IPS-18c (cell line): ENCODE measurements at regions not wholly inside any gene's neighbourhood (a gene's known extent, or its start where the extent isn't known, plus 50 kb on each side); places are given as distances from the start of the nearest gene placed in this dataset.
"Not testable (repeated sequence)": the region's sequence is repeated elsewhere in the genome, so short reads cannot be mapped to it uniquely, and the experiment has no call there.

Experiments
- H3K4me3 ChIP-seq: 2 replicates; pipeline ENCODE4 v1.7.0; 2013; ENCODE audit warnings: low read depth, mild to moderate bottlenecking, low read length, moderate library complexity; ENCODE audit not compliant: insufficient read depth
- H3K9me3 ChIP-seq: one replicate; pipeline ENCODE4 v1.6.1; 2013; ENCODE audit warnings: mild to moderate bottlenecking, low read length, moderate library complexity; ENCODE audit not compliant: control insufficient read depth, insufficient read depth

DNA sequence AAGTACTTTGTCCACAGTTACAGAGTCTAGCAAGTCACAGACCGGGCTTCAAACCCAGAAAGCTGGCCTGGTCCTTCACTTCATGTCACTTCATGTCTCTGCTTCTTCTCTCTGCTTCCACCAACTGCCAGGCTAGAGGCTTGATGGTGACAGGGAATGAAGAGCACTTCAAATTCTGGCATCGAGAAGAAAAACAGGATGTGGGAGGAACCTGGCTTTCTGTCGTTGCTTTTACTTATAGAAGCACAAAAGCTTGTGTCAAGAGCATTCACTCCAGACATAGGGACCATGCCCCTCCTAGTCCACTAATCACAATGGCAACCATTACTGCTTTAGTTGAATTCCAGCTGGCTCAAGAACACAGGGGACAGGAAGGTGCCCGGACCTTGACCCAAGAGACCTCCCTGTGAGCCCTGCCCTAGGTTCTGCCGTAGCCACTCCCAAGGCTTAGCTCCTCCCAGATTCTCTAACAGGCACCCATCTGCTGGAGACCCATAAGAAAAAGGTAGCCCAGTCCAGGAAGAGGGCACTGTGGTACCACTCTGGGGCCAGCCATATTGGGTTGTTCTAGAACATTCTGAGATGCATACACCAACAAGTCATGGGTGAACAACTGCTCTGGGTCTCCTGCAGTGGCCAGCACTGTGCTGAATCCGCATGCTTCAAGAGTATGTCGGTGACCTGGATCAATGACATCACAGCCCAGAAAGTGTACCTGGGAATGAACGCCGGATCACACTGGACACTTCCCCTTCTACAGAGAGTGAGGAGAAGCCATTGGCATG lies 181.8 kb downstream of the C16orf95 start:
- Histone ChIP-seq H3K4me3 (no peak overlapping the region), H3K9me3 (no peaks in the 10 kb centered on the region)

DNA sequence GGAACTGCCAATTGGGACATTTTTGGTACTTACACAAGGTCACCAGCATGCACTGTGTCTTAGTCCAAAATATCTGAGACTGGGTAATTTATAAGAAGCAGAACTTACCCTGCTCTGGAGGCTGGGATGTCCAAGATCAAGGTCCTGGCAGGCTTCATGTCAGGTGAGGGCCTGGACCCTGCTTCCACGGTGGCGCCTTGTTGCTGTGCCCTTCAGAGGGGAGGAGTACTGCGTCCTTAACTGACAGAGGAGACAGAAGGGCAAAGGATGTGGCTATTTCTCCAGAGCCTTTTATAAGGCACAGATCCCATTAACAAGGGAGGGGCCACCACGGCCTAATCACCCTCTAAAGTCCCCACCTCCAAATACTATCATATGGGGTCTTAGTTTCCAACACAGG lies 178.9 kb downstream of the C16orf95 start:
- Histone ChIP-seq H3K4me3 (no peak overlapping the region), H3K9me3 (no peaks in the 10 kb centered on the region)

DNA sequence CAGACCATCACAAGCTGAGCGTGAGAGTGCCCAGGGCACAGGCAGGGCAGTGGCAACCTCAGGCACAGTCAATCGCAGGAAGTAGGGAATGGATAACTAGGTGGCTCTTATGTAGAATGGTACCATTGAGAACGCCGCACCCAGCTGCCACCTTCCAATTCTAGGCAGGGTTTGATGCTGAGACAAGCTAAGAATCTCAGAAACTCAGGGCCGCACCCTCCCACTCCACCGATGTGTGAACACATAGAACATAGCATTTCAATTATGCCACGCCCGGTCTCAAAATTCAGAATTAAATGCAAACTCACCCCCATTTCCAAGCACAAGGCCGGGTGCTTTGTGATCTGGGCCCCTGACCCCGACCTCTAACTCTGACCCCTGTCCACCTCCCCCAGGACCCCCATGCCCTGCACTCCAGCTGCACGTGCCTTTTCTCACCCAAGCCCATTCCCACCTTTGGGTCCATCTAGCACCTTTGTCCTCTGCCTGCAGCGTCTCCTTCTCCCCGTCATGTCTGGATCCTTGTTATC lies 178.4 kb downstream of the C16orf95 start:
- no peaks in the 10 kb centered on the region for H3K9me3 ChIP-seq
- no peak overlapping the region for H3K4me3 ChIP-seq

- Histone ChIP-seq H3K9me3 (no peaks in the 10 kb centered on the region), H3K4me3 (no peak overlapping the region)
Observed at GRCh38 chr16:87140211-87141200, 176.7 kb downstream of the C16orf95 start.

DNA sequence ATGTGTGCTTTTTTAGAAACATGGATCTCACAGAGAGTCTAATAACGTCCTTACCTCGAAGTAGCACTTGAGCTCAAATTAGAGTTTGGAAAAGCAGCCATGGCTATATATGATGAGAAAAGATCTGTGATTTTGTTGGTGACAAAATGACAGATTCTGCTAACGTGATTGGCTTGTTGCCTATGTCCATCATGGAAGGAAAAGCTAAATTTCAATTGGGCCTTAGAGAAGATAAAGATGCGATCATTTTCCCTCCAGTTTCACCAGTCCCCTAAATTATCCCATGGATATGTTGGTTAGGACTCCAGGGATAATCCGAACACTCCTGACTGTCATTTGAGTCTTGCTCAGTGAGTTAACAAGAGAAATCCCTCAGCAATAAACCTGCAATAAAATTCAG lies 175.8 kb downstream of the C16orf95 start:
- Histone ChIP-seq H3K4me3 (no peak overlapping the region), H3K9me3 (no peaks in the 10 kb centered on the region)

DNA sequence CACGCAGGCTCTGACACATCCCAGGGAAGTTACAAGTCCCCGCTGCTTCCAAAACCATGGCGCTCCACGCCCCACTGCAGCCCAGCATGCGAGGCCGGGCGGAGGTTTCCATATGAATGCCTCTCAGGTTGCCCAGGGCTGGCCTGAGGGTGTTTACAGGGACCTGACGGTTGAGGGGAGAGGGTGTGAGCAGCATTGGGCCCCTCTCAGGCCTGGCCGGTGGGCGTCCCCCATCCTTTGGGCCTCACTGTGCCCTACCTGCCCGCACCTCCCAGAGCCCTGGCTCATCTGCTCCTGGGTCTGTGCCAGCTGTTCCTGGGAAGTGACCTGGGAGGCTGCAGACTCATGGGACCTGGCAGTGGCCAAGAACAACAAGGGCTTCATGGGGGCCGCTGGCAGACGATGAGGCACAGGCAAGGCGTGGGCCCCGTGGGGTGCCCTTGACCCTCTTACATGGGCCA lies 173.5 kb downstream of the C16orf95 start:
- H3K9me3 ChIP-seq: no peaks in the 10 kb centered on the region
- no peak overlapping the region for H3K4me3 ChIP-seq

DNA sequence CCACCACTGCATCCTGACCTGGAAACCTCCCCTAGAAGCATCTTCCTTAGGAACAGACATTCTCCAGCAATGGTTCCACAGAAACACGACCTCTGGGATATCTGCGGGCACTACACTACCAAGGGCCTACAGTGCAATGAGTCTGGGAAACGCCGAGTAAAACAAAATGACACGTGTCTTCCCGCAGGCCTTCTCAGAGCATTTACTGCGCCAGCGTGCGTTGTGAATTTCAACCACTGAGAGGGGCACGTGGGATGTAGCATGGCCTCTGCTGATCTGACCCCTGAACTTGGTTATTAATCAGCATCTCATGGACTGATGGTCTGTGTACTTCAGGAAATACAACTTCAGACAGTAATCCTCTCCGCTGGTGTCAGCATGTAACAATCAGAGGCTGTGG lies 173.0 kb downstream of the C16orf95 start:
- Histone ChIP-seq H3K4me3 (no peak overlapping the region), H3K9me3 (no peaks in the 10 kb centered on the region)

DNA sequence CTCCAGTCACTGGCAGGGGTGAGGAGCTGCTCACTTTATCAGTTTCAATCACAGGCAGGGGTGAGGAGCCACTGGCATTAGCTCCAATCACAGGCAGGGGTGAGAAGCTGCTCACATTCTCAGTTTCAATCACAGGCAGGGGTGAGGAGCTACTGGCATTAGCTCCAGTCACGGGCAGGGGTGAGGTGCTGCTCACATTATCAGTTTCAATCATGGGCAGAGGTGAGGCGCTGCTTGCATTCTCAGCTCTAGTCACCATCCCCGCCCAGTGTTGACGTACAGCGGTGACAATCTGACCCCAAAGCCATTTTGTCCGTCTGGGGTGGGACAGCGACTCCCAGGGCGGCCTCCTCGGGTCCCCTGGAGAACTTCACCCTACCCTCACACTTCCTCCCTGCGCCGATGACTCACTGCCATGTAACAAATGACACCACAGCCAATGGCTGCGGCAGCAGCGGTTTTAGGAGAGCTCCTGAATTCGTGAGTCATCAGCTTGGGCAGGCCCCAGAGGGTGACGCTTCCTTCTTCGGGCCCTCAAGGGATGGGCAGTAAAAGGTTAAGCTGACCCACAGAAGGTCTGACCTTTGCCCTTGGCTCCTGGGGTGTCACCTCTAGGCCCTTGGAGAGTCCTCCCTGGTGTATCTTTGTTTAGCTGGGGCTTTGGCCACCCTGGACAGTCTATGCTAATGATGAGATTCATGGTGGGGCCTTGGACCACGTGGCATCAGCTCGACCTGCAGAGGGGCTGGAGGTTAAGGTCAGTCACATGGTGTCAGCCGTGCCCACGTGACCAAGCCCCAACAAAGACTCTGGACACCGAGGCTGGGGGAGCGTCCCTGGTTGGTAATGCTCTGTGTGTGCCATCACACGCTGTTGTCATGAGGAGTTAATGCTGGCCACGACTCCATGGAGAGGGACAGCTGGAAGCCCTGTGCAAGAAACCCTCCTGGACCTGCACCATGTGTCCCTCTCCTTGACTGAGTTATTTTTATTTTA lies 171.7 kb downstream of the C16orf95 start:
- Histone ChIP-seq H3K4me3 (no peak overlapping the region), H3K9me3 (no peaks in the 10 kb centered on the region)

- no peaks in the 10 kb centered on the region for H3K9me3 ChIP-seq
- H3K4me3 ChIP-seq: no peak overlapping the region
Observed at GRCh38 chr16:87146676-87147075, 170.5 kb downstream of the C16orf95 start.

DNA sequence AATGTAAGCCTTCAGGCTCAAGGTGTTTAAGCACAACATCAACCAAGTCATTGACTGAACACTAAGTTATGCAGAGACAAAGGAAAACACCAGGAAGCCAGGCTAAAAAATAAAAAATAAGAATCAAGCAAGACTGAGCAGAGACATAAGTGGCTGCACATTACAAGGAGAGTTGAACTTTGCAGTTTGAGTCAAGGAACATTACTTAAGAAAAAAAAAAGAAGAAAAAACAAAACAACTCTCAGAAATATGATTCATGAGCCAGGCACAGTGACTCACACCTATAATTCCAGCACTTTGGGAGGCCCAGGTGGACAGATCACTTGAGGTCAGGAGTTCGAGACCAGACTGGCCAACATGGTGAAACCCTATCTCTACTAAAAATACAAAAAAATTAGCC lies 168.1 kb downstream of the C16orf95 start:
- Histone ChIP-seq H3K4me3 (no peak overlapping the region), H3K9me3 (peaks cover 2% of the 10 kb centered on the region)

GRCh38 chr16:87150262-87150661 lies 166.9 kb downstream of the C16orf95 start:
- peaks cover 2% of the 10 kb centered on the region for H3K9me3 ChIP-seq
- no peak overlapping the region for H3K4me3 ChIP-seq

DNA sequence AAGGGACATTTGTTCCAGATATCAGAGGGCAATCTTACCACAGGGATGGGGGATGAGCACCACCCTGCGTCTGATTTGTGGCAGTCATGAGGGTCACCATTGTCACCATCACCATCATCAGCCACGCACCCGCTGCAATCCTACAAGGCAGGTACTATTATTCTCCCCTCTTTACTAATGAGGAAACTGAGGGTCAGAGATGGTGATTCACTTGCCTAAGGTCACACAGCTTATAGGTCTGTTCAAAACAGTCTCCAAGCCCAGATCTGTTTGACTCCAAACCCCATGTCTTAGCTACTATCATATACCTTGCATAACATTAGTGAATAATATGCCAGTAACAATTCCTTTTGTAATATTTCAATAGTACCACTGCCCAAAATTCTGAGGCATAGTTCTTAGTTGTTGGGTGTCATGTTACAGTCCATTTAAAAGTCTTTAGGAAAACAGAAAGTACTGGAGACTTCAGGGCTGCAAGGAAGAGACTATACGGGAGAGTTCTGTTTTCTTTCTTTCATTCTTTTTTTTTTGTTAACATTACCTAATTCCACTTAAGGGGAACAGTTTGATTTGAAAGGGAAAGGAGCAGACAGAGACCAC lies 166.4 kb downstream of the C16orf95 start:
- Histone ChIP-seq H3K9me3 (peaks cover 2% of the 10 kb centered on the region), H3K4me3 (no peak overlapping the region)

DNA sequence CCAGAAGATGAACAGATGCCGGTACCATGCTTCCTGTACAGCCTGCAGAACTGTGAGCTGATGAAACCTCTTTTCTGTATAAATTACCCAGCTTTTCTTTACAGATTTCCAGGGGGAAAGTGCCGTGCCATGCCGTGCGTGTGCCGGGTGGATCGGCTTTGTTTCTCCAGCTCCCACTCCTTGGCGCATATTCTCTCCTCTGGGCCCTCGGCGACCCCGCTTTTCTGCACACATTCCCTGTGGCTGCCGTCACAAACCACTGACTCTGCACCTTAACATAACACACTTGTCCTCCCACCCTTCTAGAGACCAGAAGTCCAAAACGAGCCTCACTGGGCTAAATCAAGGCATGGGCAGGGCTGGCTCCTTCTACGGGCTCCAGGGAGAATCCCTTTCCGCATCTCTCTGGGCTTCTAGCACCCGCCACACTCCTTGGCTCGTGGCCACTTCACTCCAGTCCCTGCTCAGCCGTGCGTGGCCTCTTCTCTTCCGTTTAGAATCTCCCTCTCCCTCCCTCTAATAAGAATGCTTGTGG lies 164.9 kb downstream of the C16orf95 start:
- Histone ChIP-seq H3K4me3 (no peak overlapping the region), H3K9me3 (peaks cover 2% of the 10 kb centered on the region)

DNA sequence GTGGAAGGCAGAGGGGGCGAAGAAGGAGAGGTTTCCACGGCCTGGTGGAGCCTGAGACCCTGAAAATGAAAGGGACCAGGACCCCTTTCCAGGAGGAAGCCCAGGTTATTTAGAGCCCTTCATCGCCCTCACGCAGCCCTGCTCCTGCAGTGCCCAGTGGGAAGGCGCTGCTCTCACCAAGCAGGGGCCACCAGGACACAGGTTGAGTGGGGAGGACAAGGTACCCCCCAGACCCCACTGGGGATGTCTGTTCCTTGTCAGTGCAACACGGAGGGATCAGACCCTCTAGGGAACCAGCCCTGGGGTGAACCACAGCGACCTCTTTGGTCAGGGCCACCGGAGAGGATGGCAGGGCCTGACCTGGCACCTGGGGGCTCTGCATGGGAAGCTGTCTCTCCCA lies 163.9 kb downstream of the C16orf95 start:
- Histone ChIP-seq H3K4me3 (no peak overlapping the region), H3K9me3 (peaks cover 2% of the 10 kb centered on the region)

- not testable (repeated sequence) for H3K4me3 ChIP-seq, H3K9me3 ChIP-seq
Observed at GRCh38 chr16:87155315-87155714, 161.9 kb downstream of the C16orf95 start.

DNA sequence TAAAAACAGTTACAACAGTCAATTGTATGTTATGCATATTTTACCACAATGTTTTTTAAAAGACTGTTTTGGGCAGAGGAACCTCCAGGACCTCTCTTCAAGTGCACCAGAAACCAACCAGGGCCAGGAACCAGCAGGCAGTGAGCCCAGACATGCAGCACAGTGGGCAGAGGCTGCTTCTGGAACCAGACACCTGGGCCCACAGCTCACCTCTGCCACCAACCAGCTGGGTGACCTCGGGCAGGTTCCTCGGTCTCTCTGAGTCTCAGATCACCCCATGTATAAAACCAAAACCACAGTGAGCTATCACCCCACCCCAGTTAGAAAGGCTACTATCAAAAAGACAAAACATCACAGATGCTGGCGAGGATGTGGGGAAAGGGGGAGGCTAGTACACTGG lies 161.0 kb downstream of the C16orf95 start:
- Histone ChIP-seq H3K9me3 (peaks cover 2% of the 10 kb centered on the region), H3K4me3 (no peak overlapping the region)
